ENCODE measurements at regions not wholly inside any gene's neighbourhood (a gene's known extent, or its start where the extent isn't known, plus 50 kb on each side); places are given as distances from the start of the nearest gene placed in this dataset.

- Histone ChIP-seq H3K27ac (no peak overlapping the region), H3K4me1 (peaks cover 11% of the 10 kb centered on the region), H3K9me3 (no peaks in the 10 kb centered on the region), H3K4me3 (no peak overlapping the region), H3K36me3 (replicated peaks in 1 of 2; ENCODE audit: insufficient read depth in 1 of 2, low read depth in 2 of 2) (no peaks in the 10 kb centered on the region), H3K27me3 (no peaks in the 10 kb centered on the region)
- intact Hi-C loops (cut with DNase I) = no loop called here
- 32 to 42% methylated on average over 19 to 23 of the region's 24 CpGs for WGBS, 2 donors
- DNase-seq (peak in 3 of 4 donors; percentile 53 to 68 (median 57)), ATAC-seq (peak; percentile 71)
- TF ChIP-seq POLR2A (IDR thresholded peaks at IDR 0.05) = no peak
- TF ChIP-seq, protein P1, sequence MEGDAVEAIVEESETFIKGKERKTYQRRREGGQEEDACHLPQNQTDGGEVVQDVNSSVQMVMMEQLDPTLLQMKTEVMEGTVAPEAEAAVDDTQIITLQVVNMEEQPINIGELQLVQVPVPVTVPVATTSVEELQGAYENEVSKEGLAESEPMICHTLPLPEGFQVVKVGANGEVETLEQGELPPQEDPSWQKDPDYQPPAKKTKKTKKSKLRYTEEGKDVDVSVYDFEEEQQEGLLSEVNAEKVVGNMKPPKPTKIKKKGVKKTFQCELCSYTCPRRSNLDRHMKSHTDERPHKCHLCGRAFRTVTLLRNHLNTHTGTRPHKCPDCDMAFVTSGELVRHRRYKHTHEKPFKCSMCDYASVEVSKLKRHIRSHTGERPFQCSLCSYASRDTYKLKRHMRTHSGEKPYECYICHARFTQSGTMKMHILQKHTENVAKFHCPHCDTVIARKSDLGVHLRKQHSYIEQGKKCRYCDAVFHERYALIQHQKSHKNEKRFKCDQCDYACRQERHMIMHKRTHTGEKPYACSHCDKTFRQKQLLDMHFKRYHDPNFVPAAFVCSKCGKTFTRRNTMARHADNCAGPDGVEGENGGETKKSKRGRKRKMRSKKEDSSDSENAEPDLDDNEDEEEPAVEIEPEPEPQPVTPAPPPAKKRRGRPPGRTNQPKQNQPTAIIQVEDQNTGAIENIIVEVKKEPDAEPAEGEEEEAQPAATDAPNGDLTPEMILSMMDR (IDR thresholded peaks at IDR 0.05) = no peak
Measured at GRCh38 chr21:39082656-39083376, 100.4 kb downstream of the PSMG1 start.

DNA sequence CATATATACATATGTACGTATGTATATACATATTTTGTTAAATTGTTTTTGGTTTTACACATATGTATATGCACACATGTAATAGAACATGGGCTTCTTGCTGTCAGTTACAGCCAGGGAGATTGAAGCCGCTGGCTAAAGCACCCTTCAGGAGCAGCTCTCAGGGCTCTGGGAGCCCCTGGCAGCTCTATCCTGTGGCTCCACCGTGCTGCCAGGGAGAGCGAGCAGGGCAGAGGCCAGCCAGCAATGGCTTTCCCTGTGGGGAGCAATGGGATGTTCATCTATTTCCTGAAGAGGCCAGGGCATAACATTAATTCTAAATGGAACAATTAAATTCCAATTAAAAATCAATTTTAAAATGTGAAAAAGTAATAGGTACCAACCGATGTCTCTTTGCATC is 102.9 kb downstream of the PSMG1 start:
- no peaks in the 10 kb centered on the region for H3K27me3 ChIP-seq
- 61 to 66% methylated on average over 5 of the region's 5 CpGs for WGBS, 2 donors
- no peaks in the 10 kb centered on the region for H3K9me3 ChIP-seq
- H3K4me3 ChIP-seq = no peak overlapping the region
- H3K4me1 ChIP-seq = peaks cover 11% of the 10 kb centered on the region
- DNase-seq (no peak), ATAC-seq (no peak)
- H3K27ac ChIP-seq = no peak overlapping the region
- no peak for TF ChIP-seq POLR2A (IDR thresholded peaks at IDR 0.05)
- TF ChIP-seq, protein P1 (IDR thresholded peaks at IDR 0.05) = no peak
- intact Hi-C loops (cut with DNase I) = no loop called here
- H3K36me3 ChIP-seq (replicated peaks in 1 of 2; ENCODE audit: insufficient read depth in 1 of 2, low read depth in 2 of 2) = no peaks in the 10 kb centered on the region

GRCh38 chr21:39079617-39080016 is 103.6 kb downstream of the PSMG1 start:
- intact Hi-C loops (cut with DNase I) = no loop called here
- peak overlapping the region in 1 of 4 donors; percentile 47 for H3K27ac ChIP-seq
- H3K4me1 ChIP-seq = peaks cover 11% of the 10 kb centered on the region

GRCh38 chr21:39078322-39079065 is 104.8 kb downstream of the PSMG1 start:
- intact Hi-C loops (cut with DNase I) = no loop called here
- no peaks in the 10 kb centered on the region for H3K27me3 ChIP-seq
- H3K4me1 ChIP-seq = peaks cover 11% of the 10 kb centered on the region
- no peak overlapping the region for H3K4me3 ChIP-seq
- H3K27ac ChIP-seq = no peak overlapping the region
- DNase-seq (no peak), ATAC-seq (no peak)
- no peak for TF ChIP-seq POLR2A (IDR thresholded peaks at IDR 0.05)
- TF ChIP-seq, protein P1 (IDR thresholded peaks at IDR 0.05) = no peak
- no peaks in the 10 kb centered on the region for H3K36me3 ChIP-seq (replicated peaks in 1 of 2; ENCODE audit: insufficient read depth in 1 of 2, low read depth in 2 of 2)
- no peaks in the 10 kb centered on the region for H3K9me3 ChIP-seq
- 72 to 75% methylated on average over 5 of the region's 5 CpGs for WGBS, 2 donors

More at GRCh38 chr21:39079617-39080016, 103.6 kb downstream of the PSMG1 start:
- TF ChIP-seq POLR2A (IDR thresholded peaks at IDR 0.05) = no peak
- TF ChIP-seq, protein P1 (IDR thresholded peaks at IDR 0.05) = no peak
- Histone ChIP-seq H3K9me3 (no peaks in the 10 kb centered on the region), H3K4me3 (no peak overlapping the region), H3K27me3 (no peaks in the 10 kb centered on the region), H3K36me3 (replicated peaks in 1 of 2; ENCODE audit: insufficient read depth in 1 of 2, low read depth in 2 of 2) (no peaks in the 10 kb centered on the region)
- ATAC-seq = peak; percentile 37
- DNase-seq = peak; percentile 28 to 90 (median 42)
- WGBS, 2 donors = 63 to 85% methylated on average over 15 of the region's 15 CpGs

Data from body of pancreas (tissue), 4 donors.